DND-41 (cell line): ENCODE measurements at regions not wholly inside any gene's neighbourhood (a gene's known extent, or its start where the extent isn't known, plus 50 kb on each side); places are given as distances from the start of the nearest gene placed in this dataset.

Experiments used
- ATAC-seq: fragments of 200-7000 bp; cut with Tn5 transposase; 3 replicates; pipeline ENCODE4 v1.9.1; 2021; ENCODE audit warnings: low read depth; ENCODE audit not compliant: insufficient read depth
- DNase-seq: peaks from one replicate; pipeline ENCODE4 v3.0.0-alpha.2; 2020
- H2AFZ ChIP-seq: 2 replicates; pipeline ENCODE4 v1.6.0; 2012; ENCODE audit warnings: low read depth, low read length
- H3K27ac ChIP-seq: 2 replicates; pipeline ENCODE4 v1.5.1; 2012; ENCODE audit warnings: low read length, inconsistent platforms
- H3K27me3 ChIP-seq: fragments of 200-600 bp; sonication (generic); 2 replicates; pipeline ENCODE4 v1.6.0; 2012; ENCODE audit warnings: low read length, mild to moderate bottlenecking, inconsistent platforms; ENCODE audit not compliant: insufficient read depth, poor library complexity
- H3K36me3 ChIP-seq: 2 replicates; pipeline ENCODE4 v1.5.1; 2012; ENCODE audit warnings: low read length, inconsistent platforms; ENCODE audit not compliant: insufficient read depth
- H3K4me1 ChIP-seq: 2 replicates; pipeline ENCODE4 v1.5.1; 2012; ENCODE audit warnings: mild to moderate bottlenecking, low read length; ENCODE audit not compliant: insufficient read depth
- H3K4me2 ChIP-seq: 2 replicates; pipeline ENCODE4 v1.6.0; 2012; ENCODE audit warnings: mild to moderate bottlenecking, moderate library complexity, low read length, inconsistent platforms; ENCODE audit not compliant: insufficient read depth
- H3K4me3 ChIP-seq, 2 experiments: fragments of 200-600 bp in 1 of 2; shearing (Covaris generic) in 1 of 2; 2 replicates each; pipeline ENCODE4 v1.5.1; 2012 to 2016; ENCODE audit warnings: inconsistent platforms in 2 of 2, low read length in 2 of 2, mild to moderate bottlenecking in 2 of 2, low read depth in 1 of 2, moderate library complexity in 1 of 2
- H3K79me2 ChIP-seq: 2 replicates; pipeline ENCODE4 v1.6.0; 2012; ENCODE audit warnings: low read length, inconsistent platforms; ENCODE audit not compliant: insufficient read depth
- H3K9ac ChIP-seq: 2 replicates; pipeline ENCODE4 v1.6.0; 2012; ENCODE audit warnings: low read depth, mild to moderate bottlenecking, inconsistent platforms, low read length, moderate library complexity
- H3K9me3 ChIP-seq: 2 replicates; pipeline ENCODE4 v1.5.1; 2012; ENCODE audit warnings: low read length, moderate library complexity, mild to moderate bottlenecking, inconsistent platforms; ENCODE audit not compliant: insufficient read depth, severe bottlenecking
- H4K20me1 ChIP-seq: 2 replicates; pipeline ENCODE4 v1.6.0; 2012; ENCODE audit warnings: low read length; ENCODE audit not compliant: insufficient read depth
- CTCF ChIP-seq: IDR thresholded peaks from 2 replicates; pipeline ENCODE4 v1.5.1; 2012; ENCODE audit warnings: borderline replicate concordance, low read length, moderate library complexity, mild to moderate bottlenecking; ENCODE audit not compliant: poor library complexity, severe bottlenecking; ENCODE audit errors: extremely low read depth
- EZH2 ChIP-seq: IDR thresholded peaks from 3 replicates; pipeline ENCODE4 v1.6.1; 2012; ENCODE audit warnings: borderline replicate concordance, low read depth, mild to moderate bottlenecking, moderate library complexity, low read length, inconsistent platforms; ENCODE audit not compliant: severe bottlenecking

GRCh38 chr5:165560648-165561047 lies 2055.2 kb downstream of the MAT2B start:
- H3K27me3 ChIP-seq, result no peaks in the 10 kb centered on the region
- no peak overlapping the region for H2AFZ ChIP-seq
- H3K4me1 ChIP-seq, result peaks cover 4% of the 10 kb centered on the region
- no peak overlapping the region for H3K4me3 ChIP-seq
- no peaks in the 10 kb centered on the region for H3K79me2 ChIP-seq
- DNase-seq (no peak), ATAC-seq (no peak)
- no peak overlapping the region for H3K9ac ChIP-seq
- no peaks in the 10 kb centered on the region for H3K36me3 ChIP-seq
- H3K27ac ChIP-seq, result no peak overlapping the region
- H3K4me2 ChIP-seq, result no peak overlapping the region
- no peaks in the 10 kb centered on the region for H4K20me1 ChIP-seq
- no peaks in the 10 kb centered on the region for H3K9me3 ChIP-seq
- TF ChIP-seq EZH2, result no peak
- no peak for TF ChIP-seq CTCF

GRCh38 chr5:165565911-165566310 lies 2060.5 kb downstream of the MAT2B start:
- ATAC-seq (no peak), DNase-seq (no peak)
- Histone ChIP-seq H3K36me3 (no peaks in the 10 kb centered on the region), H3K9me3 (no peaks in the 10 kb centered on the region), H3K27me3 (no peaks in the 10 kb centered on the region), H3K79me2 (no peaks in the 10 kb centered on the region), H3K9ac (no peak overlapping the region), H2AFZ (no peak overlapping the region), H3K4me2 (no peak overlapping the region), H4K20me1 (no peaks in the 10 kb centered on the region), H3K4me3 (no peak overlapping the region), H3K4me1 (no peaks in the 10 kb centered on the region), H3K27ac (no peak overlapping the region)
- TF ChIP-seq EZH2 (no peak), CTCF (no peak)

GRCh38 chr5:165569551-165569950 lies 2064.1 kb downstream of the MAT2B start:
- no peaks in the 10 kb centered on the region for H3K9me3 ChIP-seq
- ATAC-seq, result no peak

More at GRCh38 chr5:165569551-165569950, 2064.1 kb downstream of the MAT2B start:
- H3K27ac ChIP-seq, result no peak overlapping the region
- no peaks in the 10 kb centered on the region for H3K27me3 ChIP-seq
- H3K4me3 ChIP-seq, result no peak overlapping the region
- no peak overlapping the region for H2AFZ ChIP-seq
- H4K20me1 ChIP-seq, result no peaks in the 10 kb centered on the region
- no peak for DNase-seq
- H3K36me3 ChIP-seq, result no peaks in the 10 kb centered on the region
- no peaks in the 10 kb centered on the region for H3K79me2 ChIP-seq
- TF ChIP-seq EZH2 (no peak), CTCF (no peak)
- no peak overlapping the region for H3K4me2 ChIP-seq
- H3K4me1 ChIP-seq, result no peaks in the 10 kb centered on the region
- H3K9ac ChIP-seq, result no peak overlapping the region
